ENCODE measurements at regions not wholly inside any gene's neighbourhood (a gene's known extent, or its start where the extent isn't known, plus 50 kb on each side); places are given as distances from the start of the nearest gene placed in this dataset.
"Not testable (repeated sequence)": the region's sequence is repeated elsewhere in the genome, so short reads cannot be mapped to it uniquely, and the experiment has no call there.

- no peak for DNase-seq
Observed at GRCh38 chr6:126204598-126204997, 135.3 kb upstream of the CENPW start.

- DNase-seq = no peak
Observed at GRCh38 chr6:126206504-126207246, 133.2 kb upstream of the CENPW start.

- DNase-seq = no peak
Observed at GRCh38 chr6:126210398-126211075, 129.4 kb upstream of the CENPW start.

- DNase-seq = no peak
Observed at GRCh38 chr6:126217497-126217896, 122.4 kb upstream of the CENPW start.

- DNase-seq = not testable (repeated sequence)
Observed at GRCh38 chr6:126220901-126221300, 119.0 kb upstream of the CENPW start.

- DNase-seq = no peak
Observed at GRCh38 chr6:126227833-126228702, 111.8 kb upstream of the CENPW start.

GRCh38 chr6:126232671-126233070, 107.2 kb upstream of the CENPW start:
- DNase-seq = no peak

GRCh38 chr6:126233192-126233591, 106.7 kb upstream of the CENPW start:
- DNase-seq = no peak

- no peak for DNase-seq
Observed at GRCh38 chr6:126235363-126235762, 104.6 kb upstream of the CENPW start.

- DNase-seq = no peak
Observed at GRCh38 chr6:126245077-126245476, 94.8 kb upstream of the CENPW start.

GRCh38 chr6:126252154-126252553, 87.8 kb upstream of the CENPW start:
- DNase-seq = no peak

GRCh38 chr6:126253431-126253830, 86.5 kb upstream of the CENPW start:
- DNase-seq = no peak

- DNase-seq = no peak
Observed at GRCh38 chr6:126258150-126258549, 81.8 kb upstream of the CENPW start.

GRCh38 chr6:126261792-126262421, 78.0 kb upstream of the CENPW start:
- DNase-seq = no peak

GRCh38 chr6:126264265-126264664, 75.7 kb upstream of the CENPW start:
- DNase-seq = no peak

GRCh38 chr6:126266664-126267063, 73.3 kb upstream of the CENPW start:
- no peak for DNase-seq

GRCh38 chr6:126267626-126268025, 72.3 kb upstream of the CENPW start:
- no peak for DNase-seq

GRCh38 chr6:126268092-126268491, 71.8 kb upstream of the CENPW start:
- DNase-seq = no peak

GRCh38 chr6:126280287-126280686, 59.6 kb upstream of the CENPW start:
- no peak for DNase-seq

GRCh38 chr6:126285871-126286365, 54.0 kb upstream of the CENPW start:
- no peak for DNase-seq

All from right lung (tissue), 2 donors.